Lower lobe of right lung (tissue), 2 donors: ENCODE measurements at regions not wholly inside any gene's neighbourhood (a gene's known extent, or its start where the extent isn't known, plus 50 kb on each side); places are given as distances from the start of the nearest gene placed in this dataset.

ENCODE experiments used
- ATAC-seq, 2 donors: fragments of 200-7000 bp; cut with Tn5 transposase; one replicate each; pipeline ENCODE4 v1.9.1; 2020 to 2022; ENCODE audit warnings: mild to moderate bottlenecking in 2 of 2, moderate library complexity in 2 of 2
- DNase-seq: peaks from one replicate; pipeline ENCODE4 v3.0.0-alpha.2; 2020
- H3K27ac ChIP-seq: fragments of 200-600 bp; one replicate; pipeline ENCODE4 v1.8.0; 2022
- H3K27me3 ChIP-seq: fragments of 200-600 bp; one replicate; pipeline ENCODE4 v1.8.0; 2022; ENCODE audit warnings: low read depth
- H3K36me3 ChIP-seq: fragments of 200-600 bp; one replicate; pipeline ENCODE4 v1.8.0; 2022; ENCODE audit warnings: mild to moderate bottlenecking
- H3K4me1 ChIP-seq: fragments of 200-600 bp; one replicate; pipeline ENCODE4 v1.8.0; 2022
- H3K4me3 ChIP-seq: fragments of 200-600 bp; one replicate; pipeline ENCODE4 v1.8.0; 2022; ENCODE audit warnings: mild to moderate bottlenecking
- H3K9me3 ChIP-seq: fragments of 200-600 bp; one replicate; pipeline ENCODE4 v1.8.0; 2022
- CTCF ChIP-seq: fragments of 200-600 bp; IDR thresholded peaks from one replicate; pipeline ENCODE4 v1.8.0; 2022; ENCODE audit warnings: antibody characterized with exemption, mild to moderate bottlenecking
- intact Hi-C: fragments of 100-400 bp; cut with DNase I; formaldehyde crosslinking; loops from one replicate; pipeline ENCODE4 v1.11.0; 2022
- donor health status: DM: no; HTN: yes; CAD: no; lungs with severe emphysema.

GRCh38 chr20:50405915-50406609 is 104.1 kb upstream of the PTPN1 start:
- no peak for ATAC-seq
- no peak for TF ChIP-seq CTCF
- no peak overlapping the region for H3K27ac ChIP-seq

GRCh38 chr20:50406610-50407136 is 103.5 kb upstream of the PTPN1 start:
- intact Hi-C loops, result no loop called here

More at GRCh38 chr20:50405915-50406609, 104.1 kb upstream of the PTPN1 start:
- DNase-seq, result no peak
- H3K4me1 ChIP-seq, result peaks cover 30% of the 10 kb centered on the region
- H3K9me3 ChIP-seq, result no peaks in the 10 kb centered on the region
- intact Hi-C loops, result no loop called here
- no peaks in the 10 kb centered on the region for H3K27me3 ChIP-seq
- no peak overlapping the region for H3K4me3 ChIP-seq
- no peaks in the 10 kb centered on the region for H3K36me3 ChIP-seq

GRCh38 chr20:50408526-50409364 is 101.4 kb upstream of the PTPN1 start:
- H3K27ac ChIP-seq, result peak overlapping the region; percentile 46
- H3K4me1 ChIP-seq, result peaks cover 34% of the 10 kb centered on the region
- no peaks in the 10 kb centered on the region for H3K27me3 ChIP-seq
- intact Hi-C loops, result no loop called here
- ATAC-seq, result no peak
- H3K36me3 ChIP-seq, result no peaks in the 10 kb centered on the region
- no peaks in the 10 kb centered on the region for H3K9me3 ChIP-seq
- no peak overlapping the region for H3K4me3 ChIP-seq
- no peak for DNase-seq
- no peak for TF ChIP-seq CTCF

More at GRCh38 chr20:50406610-50407136, 103.5 kb upstream of the PTPN1 start:
- Histone ChIP-seq H3K27me3 (no peaks in the 10 kb centered on the region), H3K27ac (no peak overlapping the region), H3K4me1 (peaks cover 32% of the 10 kb centered on the region), H3K9me3 (no peaks in the 10 kb centered on the region), H3K36me3 (no peaks in the 10 kb centered on the region), H3K4me3 (no peak overlapping the region)
- ATAC-seq (no peak), DNase-seq (no peak)
- no peak for TF ChIP-seq CTCF

GRCh38 chr20:50409495-50409894 is 100.7 kb upstream of the PTPN1 start:
- TF ChIP-seq CTCF, result no peak
- peak; percentile 37 to 49 for ATAC-seq
- peak overlapping the region; percentile 46 for H3K27ac ChIP-seq
- no peaks in the 10 kb centered on the region for H3K27me3 ChIP-seq
- intact Hi-C loops, result no loop called here
- H3K9me3 ChIP-seq, result no peaks in the 10 kb centered on the region
- no peak overlapping the region for H3K4me3 ChIP-seq
- H3K36me3 ChIP-seq, result no peaks in the 10 kb centered on the region
- H3K4me1 ChIP-seq, result peaks cover 38% of the 10 kb centered on the region
- DNase-seq, result no peak

GRCh38 chr20:50410343-50410742 is 99.8 kb upstream of the PTPN1 start:
- Histone ChIP-seq H3K27me3 (no peaks in the 10 kb centered on the region), H3K4me1 (peaks cover 46% of the 10 kb centered on the region), H3K9me3 (no peaks in the 10 kb centered on the region), H3K27ac (peak overlapping the region; percentile 15), H3K36me3 (no peaks in the 10 kb centered on the region), H3K4me3 (no peak overlapping the region)
- ATAC-seq (no peak), DNase-seq (no peak)
- intact Hi-C loops, result no loop called here
- no peak for TF ChIP-seq CTCF
